ENCODE measurements at regions not wholly inside any gene's neighbourhood (a gene's known extent, or its start where the extent isn't known, plus 50 kb on each side); places are given as distances from the start of the nearest gene placed in this dataset.

- TF ChIP-seq, protein P1, sequence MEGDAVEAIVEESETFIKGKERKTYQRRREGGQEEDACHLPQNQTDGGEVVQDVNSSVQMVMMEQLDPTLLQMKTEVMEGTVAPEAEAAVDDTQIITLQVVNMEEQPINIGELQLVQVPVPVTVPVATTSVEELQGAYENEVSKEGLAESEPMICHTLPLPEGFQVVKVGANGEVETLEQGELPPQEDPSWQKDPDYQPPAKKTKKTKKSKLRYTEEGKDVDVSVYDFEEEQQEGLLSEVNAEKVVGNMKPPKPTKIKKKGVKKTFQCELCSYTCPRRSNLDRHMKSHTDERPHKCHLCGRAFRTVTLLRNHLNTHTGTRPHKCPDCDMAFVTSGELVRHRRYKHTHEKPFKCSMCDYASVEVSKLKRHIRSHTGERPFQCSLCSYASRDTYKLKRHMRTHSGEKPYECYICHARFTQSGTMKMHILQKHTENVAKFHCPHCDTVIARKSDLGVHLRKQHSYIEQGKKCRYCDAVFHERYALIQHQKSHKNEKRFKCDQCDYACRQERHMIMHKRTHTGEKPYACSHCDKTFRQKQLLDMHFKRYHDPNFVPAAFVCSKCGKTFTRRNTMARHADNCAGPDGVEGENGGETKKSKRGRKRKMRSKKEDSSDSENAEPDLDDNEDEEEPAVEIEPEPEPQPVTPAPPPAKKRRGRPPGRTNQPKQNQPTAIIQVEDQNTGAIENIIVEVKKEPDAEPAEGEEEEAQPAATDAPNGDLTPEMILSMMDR (conservative IDR thresholded peaks at IDR 0.05): no peak
- TF ChIP-seq ZFX (IDR thresholded peaks at IDR 0.05): no peak
These were observed 143.4 kb downstream of the TRIM43 start for GRCh38 chr2:95734976-95735890.
